HG03342 (cell line): ENCODE measurements at regions not wholly inside any gene's neighbourhood (a gene's known extent, or its start where the extent isn't known, plus 50 kb on each side); places are given as distances from the start of the nearest gene placed in this dataset.
A peak's percentile ranks its signal among the peaks of the same experiment; 100 is the strongest.

Experiments
- ATAC-seq: cut with Tn5 transposase; IDR thresholded peaks from one replicate; pipeline ENCODE4 v1.9.1; 2021; ENCODE audit warnings: mild to moderate bottlenecking, moderate library complexity; ENCODE audit not compliant: unreplicated experiment

GRCh38 chr4:53921856-53922255 lies 142.5 kb downstream of the CHIC2 start:
- no peak for ATAC-seq

GRCh38 chr4:53920883-53921282 lies 143.5 kb downstream of the CHIC2 start:
- ATAC-seq: no peak

GRCh38 chr4:53920116-53920515 lies 144.3 kb downstream of the CHIC2 start:
- no peak for ATAC-seq

DNA sequence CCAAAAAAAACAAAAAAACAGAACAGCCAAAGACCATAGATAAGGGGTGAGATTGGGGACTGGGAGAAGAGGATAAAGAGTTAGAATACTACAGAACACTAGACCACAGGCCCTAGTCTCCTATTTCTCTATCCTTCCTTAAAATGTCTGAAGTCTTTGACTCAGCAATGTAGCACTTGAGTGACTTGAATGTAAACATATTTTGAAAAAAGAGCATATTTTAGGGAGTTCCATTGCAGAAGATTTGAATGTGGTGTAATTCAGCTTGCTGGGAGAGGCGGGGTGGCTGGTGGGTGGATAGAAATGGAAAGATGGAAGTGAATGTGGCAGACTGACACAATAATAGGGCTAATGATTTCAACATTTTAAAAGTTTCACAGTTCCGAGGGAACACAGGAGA lies 144.9 kb downstream of the CHIC2 start:
- no peak for ATAC-seq

DNA sequence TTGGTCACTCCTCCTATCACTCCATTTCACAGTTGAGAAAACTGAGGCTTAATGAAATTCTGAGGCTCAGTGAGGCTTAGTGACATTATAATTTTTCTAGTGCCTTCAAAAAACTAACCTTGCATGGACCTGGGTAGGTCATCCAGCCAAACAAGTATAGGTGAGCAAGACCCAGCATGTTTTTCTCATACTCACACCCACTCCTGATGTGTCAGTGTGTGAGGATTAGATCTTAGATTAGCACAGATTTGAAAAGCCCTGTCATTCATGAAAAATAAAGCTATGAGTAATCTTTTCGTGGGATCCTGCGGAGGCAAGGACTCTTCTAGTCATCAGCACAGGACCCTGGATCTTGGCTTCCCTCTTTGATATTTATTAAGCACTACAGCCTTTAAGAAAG lies 146.7 kb downstream of the CHIC2 start:
- no peak for ATAC-seq

DNA sequence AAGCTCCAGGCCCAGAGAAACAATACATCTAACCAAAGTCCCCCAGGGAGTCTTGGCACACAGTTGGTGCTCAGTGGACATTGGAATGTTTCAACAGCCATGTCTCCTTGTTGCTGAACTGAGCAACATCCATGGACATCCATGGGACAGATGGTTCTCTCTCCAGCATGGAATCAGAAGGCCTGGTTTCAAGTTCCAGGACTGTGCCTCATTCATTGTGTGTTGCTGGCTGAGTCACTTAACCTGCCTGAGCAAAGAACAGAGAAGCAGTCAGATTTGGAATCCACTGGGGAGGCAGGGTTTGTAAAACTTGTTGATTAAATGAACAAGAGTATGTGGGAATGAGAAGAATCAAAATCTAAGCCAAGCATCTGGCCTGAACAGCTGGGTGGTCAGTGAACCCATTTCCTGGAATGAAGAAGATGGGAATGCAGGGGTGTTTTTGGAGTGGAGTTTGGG lies 147.9 kb downstream of the CHIC2 start:
- no peak for ATAC-seq

DNA sequence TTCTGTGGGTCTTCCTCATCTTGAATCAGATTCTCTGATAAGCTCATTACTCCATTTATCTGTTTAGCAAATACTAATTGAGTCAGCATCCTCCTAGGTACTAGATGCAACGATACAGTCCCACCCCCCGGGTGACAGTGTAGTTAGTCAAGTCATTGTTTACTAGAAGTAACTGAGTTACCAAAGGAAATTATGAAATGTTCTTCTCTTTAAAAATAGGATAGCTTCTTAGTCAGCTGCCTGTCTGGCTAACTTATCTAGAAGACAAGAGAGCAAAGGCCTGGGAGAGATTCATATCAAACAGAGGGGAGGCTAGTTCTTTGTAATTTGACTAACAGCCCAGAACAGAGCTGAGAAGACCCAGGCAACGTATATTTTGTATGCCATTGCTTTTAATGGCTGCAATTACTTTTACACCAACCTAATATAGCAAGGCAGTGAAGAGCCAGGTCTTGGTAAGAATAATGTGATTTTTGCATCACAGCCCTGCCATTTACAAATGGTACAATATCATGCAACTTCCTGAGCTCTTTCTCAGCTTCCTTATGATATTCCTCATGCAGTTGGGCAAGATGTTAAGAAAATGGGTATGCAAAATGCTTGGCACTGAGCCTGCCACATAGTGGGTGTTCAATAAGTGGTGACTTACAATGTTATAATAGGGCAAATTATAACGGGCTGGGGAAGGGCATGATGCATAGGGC lies 149.9 kb downstream of the CHIC2 start:
- no peak for ATAC-seq

DNA sequence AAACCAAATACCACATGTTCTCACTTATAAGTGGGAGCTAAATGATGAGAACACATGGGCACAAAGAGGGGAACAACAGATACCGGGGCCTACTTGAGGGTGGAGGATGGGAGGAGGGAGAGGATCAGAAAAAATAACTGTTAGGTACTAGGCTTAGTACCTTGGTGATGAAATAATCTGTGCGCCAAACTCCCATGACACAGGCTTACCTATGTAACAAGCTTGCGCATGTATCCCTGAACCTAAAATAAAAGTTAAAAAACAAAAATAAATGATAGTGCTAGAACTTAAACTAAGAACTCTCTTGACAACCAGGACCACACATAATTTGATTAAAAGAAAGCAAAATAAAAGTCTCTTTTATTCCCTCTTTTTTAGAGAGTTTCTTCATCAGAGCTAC lies 150.6 kb downstream of the CHIC2 start:
- ATAC-seq: no peak

DNA sequence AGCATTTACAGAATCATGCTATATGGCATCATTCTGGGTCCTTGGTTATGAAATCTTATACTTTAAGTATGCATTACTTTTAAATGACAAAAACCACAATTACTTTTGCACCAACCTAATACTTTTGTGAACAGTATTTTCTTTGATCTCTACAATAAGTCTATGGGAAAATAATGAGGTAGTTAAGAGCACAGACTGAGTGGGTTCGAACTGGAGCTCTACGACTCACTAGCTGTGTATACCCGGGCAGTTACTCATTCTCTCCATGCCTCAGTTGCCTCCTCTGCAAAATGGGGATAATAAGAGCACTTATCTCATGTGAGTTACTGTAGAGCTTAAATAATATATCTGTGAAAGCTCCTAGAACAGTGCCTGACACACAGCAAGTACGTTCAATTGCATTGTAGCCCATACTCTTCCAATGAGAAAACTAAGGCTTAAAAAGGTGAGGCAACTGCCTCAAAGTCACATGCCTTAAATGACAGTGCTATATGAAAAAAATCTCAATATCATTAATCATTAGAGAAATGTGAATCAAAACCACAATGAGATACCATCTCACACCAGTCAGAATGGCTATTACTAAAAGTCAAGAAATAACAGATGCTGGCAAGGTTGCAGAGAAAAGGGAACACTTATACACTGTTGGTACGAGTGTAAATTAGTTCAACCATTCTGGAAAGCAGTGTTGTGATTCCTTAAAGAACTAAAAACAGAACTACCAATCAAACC lies 151.5 kb downstream of the CHIC2 start:
- ATAC-seq: no peak

GRCh38 chr4:53908661-53909078 lies 155.7 kb downstream of the CHIC2 start:
- ATAC-seq: no peak

GRCh38 chr4:53907772-53908171 lies 156.6 kb downstream of the CHIC2 start:
- no peak for ATAC-seq

DNA sequence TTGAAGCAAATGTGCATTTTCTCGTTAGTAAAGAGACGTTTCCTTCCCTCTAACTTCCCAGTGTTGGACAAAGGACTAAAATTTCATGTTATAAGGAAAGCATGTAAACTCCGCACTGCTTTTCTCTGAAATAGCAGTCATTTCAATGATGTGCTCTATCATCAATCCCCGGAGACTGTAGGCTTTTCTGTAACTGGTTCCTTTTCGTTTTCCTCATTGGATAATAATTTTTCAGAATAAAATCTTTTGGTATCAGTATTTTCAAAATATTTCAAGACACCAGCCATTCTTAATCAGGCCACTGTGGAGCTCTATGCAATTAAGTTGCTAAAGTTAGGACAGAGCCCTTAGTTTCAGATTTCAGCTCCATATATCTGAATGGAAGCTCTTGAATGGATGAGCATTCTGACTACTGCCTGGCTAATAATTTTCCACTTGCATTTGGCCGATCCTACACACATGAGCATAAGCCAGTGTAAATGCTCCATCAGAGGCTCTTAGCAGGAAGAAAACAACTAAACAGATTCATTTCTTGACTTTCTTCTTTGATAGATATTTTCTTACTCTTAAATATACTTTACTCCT lies 157.7 kb downstream of the CHIC2 start:
- no peak for ATAC-seq

- peak; percentile 59 for ATAC-seq
Measured at GRCh38 chr4:53905941-53906377, 158.4 kb downstream of the CHIC2 start.

- ATAC-seq: no peak
Measured at GRCh38 chr4:53905276-53905940, 159.0 kb downstream of the CHIC2 start.

GRCh38 chr4:53902786-53903185 lies 161.6 kb downstream of the CHIC2 start:
- no peak for ATAC-seq

DNA sequence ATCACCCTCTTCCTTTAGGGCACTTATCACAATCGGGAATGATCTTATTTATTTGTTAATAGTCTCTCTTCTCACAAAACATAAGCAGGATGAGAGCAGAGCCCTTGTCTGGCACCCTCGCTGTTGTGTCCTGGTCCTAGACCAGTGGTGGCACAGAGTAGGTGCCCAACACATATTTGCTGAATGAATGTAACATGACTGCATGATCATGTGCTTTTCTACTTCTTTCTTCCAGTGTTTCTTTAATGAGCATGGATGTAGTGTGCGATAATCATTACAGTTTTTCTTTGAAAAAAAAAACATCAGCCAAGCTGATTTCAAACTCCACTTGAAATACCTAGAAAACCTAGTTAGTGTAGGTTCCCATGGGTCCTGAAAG lies 164.1 kb downstream of the CHIC2 start:
- ATAC-seq: no peak

GRCh38 chr4:53899586-53900270 lies 164.7 kb downstream of the CHIC2 start:
- ATAC-seq: no peak

GRCh38 chr4:53895137-53895536 lies 169.3 kb downstream of the CHIC2 start:
- no peak for ATAC-seq

GRCh38 chr4:53890461-53890860 lies 173.9 kb downstream of the CHIC2 start:
- no peak for ATAC-seq

- ATAC-seq: no peak
Measured at GRCh38 chr4:53889326-53890055, 174.9 kb downstream of the CHIC2 start.
